HG03342 (cell line): ENCODE measurements at regions not wholly inside any gene's neighbourhood (a gene's known extent, or its start where the extent isn't known, plus 50 kb on each side); places are given as distances from the start of the nearest gene placed in this dataset.

ENCODE experiments used
- ATAC-seq: cut with Tn5 transposase; IDR thresholded peaks from one replicate; pipeline ENCODE4 v1.9.1; 2021; ENCODE audit warnings: mild to moderate bottlenecking, moderate library complexity; ENCODE audit not compliant: unreplicated experiment

- ATAC-seq = no peak
Measured at GRCh38 chr20:52823303-52823702, 148.9 kb upstream of the TSHZ2 start.

GRCh38 chr20:52820641-52821292 is 151.4 kb upstream of the TSHZ2 start:
- no peak for ATAC-seq

GRCh38 chr20:52818491-52818890 is 153.7 kb upstream of the TSHZ2 start:
- ATAC-seq = no peak

- no peak for ATAC-seq
Measured at GRCh38 chr20:52817981-52818380, 154.2 kb upstream of the TSHZ2 start.

DNA sequence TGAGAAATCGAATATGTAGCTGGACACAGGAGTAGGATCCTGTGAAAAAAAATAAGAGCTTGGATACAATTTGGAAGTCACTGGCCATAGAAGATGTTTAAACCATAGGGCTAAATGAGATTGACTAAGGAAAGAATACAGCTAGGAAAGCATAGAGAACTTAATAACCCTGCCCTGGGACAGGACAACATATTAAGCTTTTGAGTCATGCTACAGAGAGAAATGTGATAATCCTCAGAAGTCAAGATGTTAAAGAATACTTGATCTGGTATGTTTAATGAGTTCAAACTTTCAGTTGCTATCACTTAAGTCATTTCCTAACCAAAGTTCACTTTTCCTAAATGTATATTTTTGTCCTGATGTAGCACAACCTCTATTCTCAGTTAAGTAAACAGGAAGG is 154.6 kb upstream of the TSHZ2 start:
- ATAC-seq = no peak

GRCh38 chr20:52814371-52814770 is 157.8 kb upstream of the TSHZ2 start:
- no peak for ATAC-seq

DNA sequence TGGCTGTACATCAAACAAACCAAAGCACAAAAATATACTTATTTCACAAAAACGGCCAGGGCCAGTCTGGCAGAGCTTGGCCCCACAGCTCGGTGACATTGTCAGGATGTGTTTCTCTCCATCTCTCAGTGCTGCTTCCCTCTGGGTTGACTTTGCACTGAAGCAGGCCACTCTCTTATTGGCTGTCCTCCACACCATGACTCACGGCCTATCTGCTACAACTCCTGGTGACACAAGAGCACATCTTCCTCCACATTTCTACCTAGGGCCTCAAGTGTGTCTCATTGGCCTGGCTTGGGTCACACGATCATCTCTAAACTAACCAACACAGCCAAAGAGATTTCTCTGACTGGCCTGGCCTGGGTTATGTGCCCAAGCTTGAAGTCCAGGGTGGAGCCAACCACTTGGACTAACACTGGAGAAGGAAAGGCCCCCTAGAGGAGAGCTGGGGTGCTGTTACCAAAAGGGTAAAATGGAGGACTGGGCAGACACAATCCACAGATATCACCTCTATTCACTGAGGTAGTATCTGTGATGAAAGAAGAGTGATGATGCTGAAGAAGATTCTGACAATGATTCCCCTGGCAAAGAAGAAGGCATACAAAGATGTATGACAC is 159.8 kb upstream of the TSHZ2 start:
- no peak for ATAC-seq

- no peak for ATAC-seq
Measured at GRCh38 chr20:52809003-52809402, 163.2 kb upstream of the TSHZ2 start.

- no peak for ATAC-seq
Measured at GRCh38 chr20:52806918-52807317, 165.2 kb upstream of the TSHZ2 start.

DNA sequence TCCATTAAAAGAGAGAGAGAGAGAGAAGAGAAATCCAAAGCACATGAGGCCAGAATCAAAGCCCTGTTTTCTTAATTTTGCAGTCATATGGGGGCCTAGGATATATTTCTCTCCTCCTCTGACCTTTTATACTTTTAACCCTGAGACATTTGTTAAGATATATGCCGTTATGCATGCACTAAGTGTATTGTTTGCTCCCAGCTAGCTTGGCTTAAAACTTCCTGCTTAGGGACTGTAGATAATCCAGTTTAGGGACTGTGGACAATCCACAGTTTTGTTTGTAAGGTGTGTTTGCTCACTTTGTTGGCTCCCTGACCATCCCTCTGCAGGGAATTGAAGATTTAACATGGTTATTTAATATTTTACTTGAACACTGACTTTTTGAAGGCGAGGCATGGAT is 166.3 kb upstream of the TSHZ2 start:
- no peak for ATAC-seq

DNA sequence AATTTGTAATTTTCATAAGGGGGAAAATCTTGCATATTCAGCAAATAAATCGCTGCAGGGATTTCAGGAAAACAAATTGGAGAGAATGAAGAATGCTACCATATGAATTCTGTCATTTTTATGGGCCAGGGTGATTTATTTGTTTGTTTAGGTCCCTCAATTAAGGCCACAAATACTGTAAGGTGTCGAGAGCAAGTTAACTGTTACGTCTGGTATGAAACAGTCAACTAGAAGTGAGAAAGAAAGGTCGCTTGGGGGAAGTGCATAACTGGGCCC is 166.9 kb upstream of the TSHZ2 start:
- ATAC-seq = no peak

DNA sequence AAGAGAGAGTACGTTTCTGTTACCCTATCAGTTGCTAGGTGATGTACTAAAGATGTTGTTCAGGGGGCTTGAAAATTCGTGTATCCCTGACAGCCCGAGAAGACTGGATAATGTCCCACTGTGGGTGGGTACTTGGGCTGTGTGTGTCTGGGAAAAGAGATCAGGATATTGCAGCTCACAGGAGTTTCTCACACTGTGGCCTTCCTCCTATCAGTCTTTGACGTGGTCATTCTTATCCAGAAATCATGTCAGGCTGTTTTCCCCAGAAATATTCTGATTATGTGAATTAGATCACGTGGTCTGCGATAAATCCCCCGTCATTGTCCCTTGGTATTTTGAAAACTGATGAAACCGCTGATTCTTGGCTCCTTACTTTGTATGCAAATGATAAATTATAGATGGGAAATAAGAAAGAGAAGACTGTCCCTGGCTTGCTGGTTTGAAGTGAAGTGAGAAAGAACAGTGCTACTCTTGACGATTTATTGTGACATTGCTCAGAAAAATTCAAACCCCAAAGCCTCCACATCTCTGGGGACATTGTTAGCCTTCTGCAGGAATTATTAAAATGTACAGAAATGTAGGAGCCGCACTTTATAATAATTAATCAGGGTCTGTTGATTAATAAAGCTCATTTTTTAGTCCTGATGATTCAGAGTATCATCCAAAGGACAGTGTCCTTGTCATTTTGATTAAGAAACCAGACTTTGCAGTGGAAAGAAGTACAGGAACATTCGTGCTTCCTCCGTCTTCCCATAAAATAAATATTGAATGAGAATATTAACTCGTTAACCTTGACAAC is 167.5 kb upstream of the TSHZ2 start:
- ATAC-seq = no peak

DNA sequence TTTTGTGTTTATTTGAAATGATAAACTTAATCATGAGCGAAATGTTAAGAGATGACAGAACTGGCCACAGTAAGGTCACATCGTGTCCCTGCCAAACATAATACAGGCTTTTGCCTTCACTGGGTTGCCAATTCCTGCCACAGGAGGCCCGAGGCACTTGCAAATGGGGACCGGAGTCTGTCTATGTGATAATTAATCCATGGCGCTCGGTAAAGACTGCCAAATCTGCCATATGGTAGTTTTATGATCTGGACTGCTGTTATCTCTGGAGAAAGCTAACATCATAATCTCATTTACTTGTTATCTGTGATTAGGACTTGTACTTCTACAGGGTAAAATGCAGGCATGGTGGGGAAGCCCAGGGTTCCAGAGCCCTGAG is 170.5 kb upstream of the TSHZ2 start:
- no peak for ATAC-seq

- ATAC-seq = no peak
Measured at GRCh38 chr20:52800734-52801627, 171.2 kb upstream of the TSHZ2 start.

DNA sequence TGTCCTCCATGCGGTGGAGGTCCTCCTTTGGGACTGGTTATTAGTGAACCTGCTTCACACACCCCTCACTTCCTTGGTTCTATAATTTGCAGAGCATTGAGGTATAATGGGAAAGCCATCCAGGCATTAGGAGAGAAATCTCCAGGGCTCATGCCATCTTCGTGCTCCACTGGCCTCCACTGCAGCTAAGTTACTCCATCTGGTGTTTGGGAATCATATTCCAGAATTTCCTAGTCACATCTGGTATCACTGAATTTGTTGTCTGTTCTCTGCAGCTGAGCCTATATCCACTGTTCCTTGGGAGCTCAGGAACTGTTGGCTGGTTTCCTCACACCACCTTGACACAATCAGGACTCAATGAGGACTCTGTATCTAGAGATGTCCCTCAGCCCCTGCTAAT is 173.0 kb upstream of the TSHZ2 start:
- no peak for ATAC-seq

- no peak for ATAC-seq
Measured at GRCh38 chr20:52798124-52798523, 174.0 kb upstream of the TSHZ2 start.

DNA sequence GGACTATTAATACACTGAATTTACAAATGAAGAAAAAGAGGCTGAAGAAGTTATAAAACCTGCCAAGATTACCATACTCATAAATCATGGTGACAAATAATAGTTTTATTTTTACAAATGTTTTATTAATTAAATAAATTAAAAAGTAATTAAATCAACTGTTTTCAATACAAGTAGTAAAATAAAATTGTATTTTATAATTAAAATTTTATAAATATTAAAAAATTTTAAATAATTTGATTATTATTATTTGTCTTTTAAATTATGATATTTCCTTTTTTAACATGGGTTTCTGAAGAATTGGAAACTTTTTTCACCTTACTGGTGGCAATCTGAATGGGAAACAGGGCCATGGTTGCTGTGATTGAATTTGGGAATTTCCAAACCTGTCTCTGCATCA is 177.3 kb upstream of the TSHZ2 start:
- no peak for ATAC-seq

DNA sequence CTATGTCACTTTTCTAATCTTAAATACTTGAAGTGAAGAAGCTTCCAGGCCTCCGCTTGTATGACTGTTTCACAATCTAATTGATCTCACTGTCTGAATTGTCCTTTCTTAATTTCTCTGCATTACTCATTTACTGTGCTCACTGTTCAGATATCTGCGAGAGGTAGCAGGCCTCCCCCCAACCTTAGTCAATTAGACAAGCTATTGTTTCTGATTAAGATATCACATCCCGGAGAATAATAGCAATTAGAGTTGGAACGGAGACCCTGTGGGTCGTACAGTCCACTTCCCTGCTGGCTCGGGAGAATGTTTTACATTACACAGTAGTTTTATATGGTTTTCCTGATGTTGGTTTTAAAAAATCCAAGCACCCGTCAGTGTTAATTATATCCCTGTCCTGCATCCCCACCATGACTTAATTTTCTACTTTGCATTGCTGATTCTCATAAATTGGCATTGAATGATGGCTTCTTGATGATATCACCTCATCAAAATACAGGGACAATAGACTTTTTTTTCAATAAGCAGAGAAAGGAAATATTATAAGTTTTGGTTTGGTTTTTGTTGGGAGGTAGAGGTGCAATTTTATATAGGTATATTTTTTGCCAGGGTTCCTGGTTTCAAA is 178.7 kb upstream of the TSHZ2 start:
- ATAC-seq = no peak

DNA sequence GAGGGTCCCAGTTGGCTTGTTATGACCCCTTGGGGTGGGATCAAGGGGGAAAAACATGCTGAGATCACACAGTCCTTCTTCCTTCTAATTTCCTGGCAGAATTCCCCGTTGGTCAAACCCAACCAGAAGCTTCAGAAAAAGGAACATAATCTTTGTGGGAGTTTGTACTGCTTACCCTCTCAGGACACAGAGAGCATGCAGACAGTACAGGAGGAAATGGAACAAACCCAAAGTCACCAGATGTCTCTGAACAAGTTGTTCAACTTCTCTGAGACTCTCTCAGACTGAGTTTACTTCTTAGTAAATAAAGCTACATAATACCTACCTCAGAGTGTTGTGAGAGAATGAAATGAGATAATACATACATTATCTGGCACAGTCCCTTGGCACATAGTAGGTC is 181.1 kb upstream of the TSHZ2 start:
- ATAC-seq = no peak

DNA sequence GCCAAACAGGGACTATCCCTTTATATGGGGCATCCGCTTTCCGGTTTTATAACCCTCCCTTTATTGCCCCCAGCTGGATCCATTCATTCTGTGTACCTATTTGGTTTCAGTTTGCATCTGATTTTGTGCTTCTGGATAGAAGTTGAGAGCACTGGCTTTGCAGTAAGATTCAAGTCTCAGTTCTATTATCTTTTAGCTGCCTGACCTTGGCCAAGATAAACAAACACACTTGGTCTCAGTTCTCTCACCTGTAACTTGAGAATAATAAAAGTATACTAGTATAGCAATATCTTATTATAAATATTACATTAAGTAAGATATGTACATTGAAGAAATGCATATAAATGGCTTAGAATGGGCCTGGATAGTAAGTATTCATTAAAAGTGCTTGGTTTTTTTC is 182.4 kb upstream of the TSHZ2 start:
- ATAC-seq = no peak

GRCh38 chr20:52787962-52788361 is 184.2 kb upstream of the TSHZ2 start:
- ATAC-seq = no peak
